Fibroblast of pulmonary artery (primary cell): ENCODE measurements at regions not wholly inside any gene's neighbourhood (a gene's known extent, or its start where the extent isn't known, plus 50 kb on each side); places are given as distances from the start of the nearest gene placed in this dataset.

Experiments
- DNase-seq: peaks from one replicate; pipeline ENCODE4 v3.0.0-alpha.2; 2010; ENCODE audit warnings: low read depth
- H3K4me3 ChIP-seq: replicated peaks from 2 replicates; pipeline ENCODE4 v1.5.1; 2011; ENCODE audit warnings: low read depth, mild to moderate bottlenecking, control low read depth, low read length, moderate library complexity
- CTCF ChIP-seq: IDR thresholded peaks from 2 replicates; pipeline ENCODE4 v1.5.1; 2011; ENCODE audit warnings: mild to moderate bottlenecking, control low read depth, low read length, inconsistent platforms; ENCODE audit errors: missing control alignments

GRCh38 chr6:8664700-8665099 is 229.4 kb upstream of the SLC35B3 start:
- no peak for TF ChIP-seq CTCF
- DNase-seq, result no peak
- H3K4me3 ChIP-seq, result no peak overlapping the region

GRCh38 chr6:8664070-8664469 is 228.7 kb upstream of the SLC35B3 start:
- no peak for TF ChIP-seq CTCF
- no peak for DNase-seq
- no peak overlapping the region for H3K4me3 ChIP-seq

- TF ChIP-seq CTCF, result no peak
- DNase-seq, result no peak
- H3K4me3 ChIP-seq, result no peak overlapping the region
These were observed 224.3 kb upstream of the SLC35B3 start for GRCh38 chr6:8659404-8660189.

GRCh38 chr6:8658416-8658815 is 223.1 kb upstream of the SLC35B3 start:
- TF ChIP-seq CTCF, result no peak
- H3K4me3 ChIP-seq, result no peak overlapping the region
- no peak for DNase-seq

- no peak for DNase-seq
- H3K4me3 ChIP-seq, result no peak overlapping the region
- no peak for TF ChIP-seq CTCF
These were observed 222.2 kb upstream of the SLC35B3 start for GRCh38 chr6:8657522-8657921.

GRCh38 chr6:8655670-8656454 is 220.5 kb upstream of the SLC35B3 start:
- DNase-seq, result no peak
- no peak for TF ChIP-seq CTCF
- H3K4me3 ChIP-seq, result no peak overlapping the region

- DNase-seq, result no peak
- TF ChIP-seq CTCF, result no peak
- H3K4me3 ChIP-seq, result no peak overlapping the region
These were observed 217.4 kb upstream of the SLC35B3 start for GRCh38 chr6:8652710-8653109.
